HG02571 (cell line): ENCODE measurements at regions not wholly inside any gene's neighbourhood (a gene's known extent, or its start where the extent isn't known, plus 50 kb on each side); places are given as distances from the start of the nearest gene placed in this dataset.

Source experiments
- ATAC-seq: cut with Tn5 transposase; IDR thresholded peaks from one replicate; pipeline ENCODE4 v1.9.1; 2021; ENCODE audit warnings: mild to moderate bottlenecking, moderate library complexity; ENCODE audit not compliant: unreplicated experiment

DNA sequence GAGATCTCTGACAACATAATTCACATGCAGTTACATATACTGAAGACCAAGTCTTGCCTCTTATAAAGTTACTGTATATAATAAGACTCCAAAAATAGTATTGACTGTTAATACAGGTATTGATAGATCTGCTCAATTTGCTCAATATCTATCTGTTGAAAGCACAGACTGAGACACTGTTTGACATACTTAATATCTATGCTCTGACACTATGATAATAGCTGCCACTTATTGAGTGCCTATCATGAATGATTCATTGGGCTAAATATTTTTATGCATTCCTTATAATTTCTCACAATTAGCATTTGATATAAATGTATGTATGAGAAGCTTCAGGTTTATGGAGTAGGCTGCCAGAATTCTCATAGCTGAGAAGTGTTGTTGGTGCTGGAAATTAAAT lies 1600.9 kb upstream of the IGFBP7 start:
- ATAC-seq: no peak

DNA sequence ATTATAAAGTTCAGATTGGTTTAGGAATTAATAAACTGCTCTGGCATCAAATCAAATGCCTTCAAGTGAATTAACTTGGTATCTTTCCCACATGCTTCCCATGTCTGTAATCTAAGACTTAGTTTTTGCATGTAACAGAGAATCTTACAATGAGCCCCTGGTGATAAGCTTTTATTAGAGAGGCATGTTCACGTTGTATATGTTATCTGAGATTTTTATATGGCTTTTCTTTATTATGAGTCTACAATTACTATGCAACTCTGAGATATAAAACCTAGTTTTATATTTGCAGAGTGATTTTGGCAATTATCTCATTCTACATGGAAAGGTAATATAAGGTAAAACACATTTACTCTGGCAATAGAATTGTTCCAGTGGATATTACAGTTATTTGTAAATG lies 1578.4 kb upstream of the IGFBP7 start:
- ATAC-seq: no peak

DNA sequence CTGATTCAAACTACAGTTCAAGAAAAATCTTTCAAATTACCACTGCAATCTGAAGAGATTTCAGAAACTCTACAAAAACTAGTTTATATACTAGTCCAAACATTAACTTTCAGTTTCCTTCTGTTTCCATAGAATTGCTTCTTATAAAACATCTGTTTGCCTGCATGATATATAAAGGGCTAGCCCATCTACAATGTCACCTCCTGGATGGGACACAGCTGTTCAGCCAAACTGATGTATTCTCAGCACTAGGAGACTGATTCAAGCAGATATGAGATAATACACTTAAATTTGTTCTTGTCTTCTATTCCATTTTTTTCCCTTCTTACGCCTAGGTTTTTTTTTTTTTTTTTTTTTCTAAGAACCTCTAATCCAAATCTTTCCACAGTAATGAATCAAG lies 1569.7 kb upstream of the IGFBP7 start:
- no peak for ATAC-seq

DNA sequence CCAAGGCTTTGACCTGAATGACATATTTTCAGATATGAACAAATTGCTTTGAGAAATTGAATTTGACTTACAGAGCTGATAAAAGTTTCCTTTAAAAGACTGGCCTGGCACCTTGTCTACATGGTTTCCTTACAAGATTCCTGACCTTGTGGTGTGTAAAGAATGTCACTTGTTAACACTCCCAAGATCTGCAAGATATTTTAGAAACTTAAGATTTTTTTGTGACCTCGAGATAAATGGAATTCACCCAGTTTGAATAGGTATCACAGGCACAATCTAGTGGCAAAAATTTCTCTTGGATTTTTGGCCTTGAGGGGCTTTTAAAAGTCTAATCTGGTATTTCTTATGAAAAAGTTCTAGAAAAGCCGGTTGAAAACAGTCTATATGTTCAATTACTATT lies 1568.9 kb upstream of the IGFBP7 start:
- ATAC-seq: no peak

DNA sequence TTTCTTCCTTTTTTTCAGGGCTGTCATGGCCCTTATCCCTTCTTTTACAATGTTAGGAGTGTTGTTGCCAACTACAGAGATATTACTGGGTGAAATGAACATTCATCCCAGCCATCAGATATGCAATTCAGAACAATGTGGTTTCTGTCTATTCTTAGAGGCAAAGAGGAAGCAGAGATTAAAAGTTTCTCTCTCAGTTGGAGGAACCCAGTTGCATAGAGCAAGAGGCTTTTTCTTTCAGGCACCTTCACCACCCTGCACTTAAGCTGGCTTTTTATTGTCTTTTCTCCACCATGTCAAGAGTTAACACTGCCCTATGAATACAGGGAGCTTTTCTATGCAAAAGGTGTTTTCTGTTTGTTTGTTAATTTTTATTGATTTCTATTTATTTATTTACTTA lies 1559.6 kb upstream of the IGFBP7 start:
- no peak for ATAC-seq

DNA sequence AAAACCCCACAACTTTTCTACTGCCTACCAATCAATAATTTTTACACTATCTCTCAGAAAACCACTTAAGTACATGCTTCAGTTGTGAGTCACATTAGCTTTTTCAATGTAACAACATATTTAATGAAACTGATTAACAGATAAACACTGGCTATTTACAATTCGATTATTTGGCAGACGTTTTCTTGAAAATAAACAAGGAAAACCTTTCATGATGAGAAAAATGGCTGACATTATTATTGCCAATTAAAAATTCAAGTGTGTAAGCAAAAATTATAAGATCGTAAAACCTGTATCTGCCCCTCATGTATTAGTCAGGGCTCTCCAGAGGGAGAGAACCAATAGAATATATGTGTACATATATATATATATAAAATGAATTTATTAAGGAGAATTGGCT lies 1555.5 kb upstream of the IGFBP7 start:
- ATAC-seq: no peak

DNA sequence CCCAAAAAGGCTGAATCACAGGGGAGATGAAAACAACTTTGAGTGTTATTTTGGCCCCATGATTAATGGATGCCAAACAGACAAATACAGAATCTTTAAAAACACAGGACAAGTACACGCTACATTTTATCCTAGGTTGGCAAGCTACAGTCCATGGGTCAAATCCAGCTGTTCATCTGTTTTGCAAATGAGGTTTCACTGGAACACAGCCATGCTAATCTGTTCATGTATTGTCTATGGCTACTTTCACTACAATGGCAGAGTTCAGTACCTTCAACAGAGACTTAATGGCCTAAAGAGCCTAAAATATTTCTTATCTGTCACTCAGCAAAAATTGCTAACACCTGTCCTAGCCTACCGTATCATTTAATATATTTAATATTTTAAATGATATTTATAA lies 1548.5 kb upstream of the IGFBP7 start:
- no peak for ATAC-seq

DNA sequence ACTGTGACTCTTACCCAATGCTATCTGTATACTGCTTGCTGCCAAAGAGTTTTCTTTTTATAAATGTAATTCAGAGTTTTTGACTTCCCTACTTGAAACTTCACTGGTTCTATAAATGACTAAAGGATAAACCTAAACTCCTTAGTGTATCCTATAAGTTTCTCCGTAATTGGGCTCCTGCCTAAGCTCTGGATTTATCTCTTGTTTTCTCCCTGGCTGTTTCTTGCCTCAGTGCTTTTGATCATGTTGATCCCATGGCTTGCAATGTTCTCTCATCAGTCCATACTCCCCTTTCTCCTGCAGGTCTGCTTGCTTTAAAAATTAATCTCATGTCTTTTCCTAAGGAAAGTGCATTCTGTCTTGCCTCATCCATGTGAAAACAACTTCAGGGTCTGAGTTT lies 1543.1 kb upstream of the IGFBP7 start:
- no peak for ATAC-seq

DNA sequence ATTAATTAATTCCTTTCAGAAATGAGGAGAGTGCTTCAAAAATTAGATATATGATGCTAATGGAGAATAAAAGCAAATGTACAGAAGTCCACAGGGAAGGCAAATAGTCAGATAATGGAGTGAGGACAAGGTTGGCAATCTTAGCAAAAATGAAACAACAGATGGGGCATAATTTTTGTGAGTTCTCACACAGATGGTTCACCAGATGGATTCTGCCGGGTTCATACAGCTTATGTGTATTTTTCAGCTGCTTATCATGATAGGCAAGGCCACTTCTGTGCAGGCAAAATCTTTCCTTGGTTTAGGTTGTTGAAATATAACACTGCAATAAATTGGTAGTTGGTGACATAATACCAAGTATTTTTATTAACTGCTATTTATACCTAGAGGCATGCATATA lies 1539.0 kb upstream of the IGFBP7 start:
- ATAC-seq: no peak

DNA sequence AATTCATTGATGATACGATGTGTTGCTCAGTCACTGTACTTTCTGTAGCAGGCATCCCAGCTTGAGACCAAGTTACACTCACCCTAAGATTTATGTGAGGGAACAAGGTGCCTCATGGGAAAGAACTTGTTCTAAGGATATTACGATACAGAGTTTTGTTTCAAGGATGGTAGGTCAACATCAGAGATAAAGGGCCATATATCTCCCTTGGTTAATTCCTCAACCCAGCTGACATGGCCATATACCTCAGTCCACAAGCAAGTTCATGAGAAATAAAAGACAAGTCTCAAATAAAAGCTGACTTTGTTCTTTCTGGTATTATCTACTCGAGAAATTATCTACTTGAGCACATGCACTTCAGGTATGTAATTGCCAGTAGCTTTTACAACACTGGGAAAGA lies 1535.9 kb upstream of the IGFBP7 start:
- ATAC-seq: no peak

DNA sequence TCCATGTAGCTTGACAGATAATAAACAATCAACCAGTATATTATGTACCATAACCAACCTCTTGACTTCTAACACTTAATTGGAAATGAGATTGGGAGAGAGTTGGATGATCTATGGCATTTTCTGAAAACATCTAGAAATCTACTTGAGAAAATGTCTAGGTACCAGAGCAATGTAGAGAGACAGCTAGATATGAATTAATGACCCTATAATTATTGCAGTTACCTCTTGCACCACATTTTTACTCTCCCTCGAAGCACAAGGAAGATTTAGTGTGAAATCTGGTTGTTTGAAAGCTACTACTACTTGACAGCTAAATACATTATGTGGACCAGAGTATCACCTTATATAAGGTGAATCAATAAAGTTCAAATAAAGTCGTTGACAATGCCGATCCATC lies 1534.4 kb upstream of the IGFBP7 start:
- ATAC-seq: no peak

DNA sequence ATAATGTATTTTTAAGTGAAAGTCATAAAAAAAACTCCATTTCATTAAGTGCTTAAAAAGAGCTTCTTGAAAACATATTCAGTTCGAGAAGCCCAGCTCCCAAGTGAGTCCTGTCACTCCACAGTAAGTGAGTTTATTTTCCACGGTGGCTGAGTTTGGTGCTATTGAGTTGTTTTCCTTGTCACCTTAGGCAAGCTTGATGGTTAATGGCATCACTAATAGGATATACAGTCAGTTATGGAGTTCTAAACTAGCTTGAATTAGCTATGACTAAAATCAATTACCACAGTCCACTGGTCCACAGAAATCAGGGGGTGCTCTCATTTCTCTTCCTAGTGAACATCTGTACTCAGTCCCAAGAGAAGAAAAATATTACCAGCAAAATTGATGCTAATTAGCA lies 1526.2 kb upstream of the IGFBP7 start:
- ATAC-seq: no peak

DNA sequence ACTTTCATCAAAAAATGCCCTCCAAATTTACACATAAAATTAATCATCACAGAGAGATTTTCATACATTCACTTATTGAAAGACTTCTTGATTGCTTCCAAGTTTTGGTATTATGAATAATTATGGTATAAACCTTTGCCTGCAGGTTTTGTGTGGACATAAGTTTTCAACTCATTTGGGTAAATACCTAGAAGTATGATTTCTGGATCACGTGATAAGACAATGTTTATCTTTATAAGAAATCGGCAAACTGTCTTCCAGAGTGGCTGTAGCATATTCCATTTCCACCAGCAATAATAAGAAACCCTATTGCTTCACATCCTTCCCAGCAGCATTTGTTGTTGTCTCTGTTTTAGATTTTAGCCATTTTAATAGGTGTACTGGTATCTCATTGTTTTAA lies 1507.0 kb upstream of the IGFBP7 start:
- no peak for ATAC-seq

DNA sequence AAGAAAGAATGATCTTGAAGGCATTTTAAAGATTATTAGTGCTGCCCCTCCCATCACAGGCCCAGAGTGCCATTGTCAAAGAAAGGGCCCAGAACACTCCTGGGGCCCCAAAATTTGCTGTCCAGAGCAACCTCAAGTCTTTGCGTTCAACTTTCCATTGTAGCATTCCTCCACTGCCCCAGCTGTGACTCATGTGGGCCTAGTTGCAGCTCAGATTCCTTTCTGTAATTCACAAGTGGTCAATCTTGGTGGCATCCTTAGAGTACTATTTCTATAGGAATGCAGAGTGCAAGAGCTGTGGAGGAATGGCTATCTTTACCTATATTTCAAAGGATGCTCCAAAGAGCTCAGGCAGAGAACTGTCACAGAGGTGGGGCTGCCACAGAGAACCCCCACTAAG lies 1500.8 kb upstream of the IGFBP7 start:
- no peak for ATAC-seq

DNA sequence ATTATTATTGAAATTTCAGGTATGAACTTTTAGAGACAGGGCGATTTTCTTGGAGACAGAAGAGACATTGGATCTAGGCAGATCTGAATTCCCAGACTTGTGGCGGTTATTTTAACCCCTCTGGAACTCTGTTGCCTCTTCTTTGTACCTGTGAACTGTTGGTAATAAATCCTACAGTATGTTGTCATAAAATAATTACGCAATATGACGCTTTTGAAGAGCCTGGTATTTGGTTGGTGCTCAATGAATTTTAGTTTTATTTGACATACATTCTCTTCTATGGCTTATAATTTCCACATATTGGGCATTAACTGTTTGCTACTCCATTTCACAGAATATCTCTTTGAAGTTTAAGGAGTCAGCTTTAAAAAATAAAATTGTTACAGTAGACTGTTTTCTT lies 1496.1 kb upstream of the IGFBP7 start:
- ATAC-seq: no peak

DNA sequence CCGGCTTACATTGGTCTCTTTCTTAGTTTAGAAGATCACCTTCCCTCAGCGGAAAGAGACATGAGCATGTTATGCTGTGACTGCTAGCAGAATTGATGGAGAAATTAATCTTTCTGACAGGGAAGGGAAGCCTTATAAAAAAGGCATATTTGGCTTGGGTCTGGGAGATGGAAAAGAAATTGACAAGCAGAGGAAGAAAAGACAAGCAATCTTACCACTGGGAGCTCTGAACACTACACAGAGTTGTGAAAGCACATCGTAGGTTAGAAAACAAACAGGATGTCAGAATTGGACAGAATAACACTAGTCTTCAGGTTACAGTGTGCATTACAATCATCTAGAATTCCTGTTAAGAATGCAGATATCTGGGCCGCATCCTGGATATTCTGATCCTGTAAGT lies 1493.8 kb upstream of the IGFBP7 start:
- no peak for ATAC-seq

DNA sequence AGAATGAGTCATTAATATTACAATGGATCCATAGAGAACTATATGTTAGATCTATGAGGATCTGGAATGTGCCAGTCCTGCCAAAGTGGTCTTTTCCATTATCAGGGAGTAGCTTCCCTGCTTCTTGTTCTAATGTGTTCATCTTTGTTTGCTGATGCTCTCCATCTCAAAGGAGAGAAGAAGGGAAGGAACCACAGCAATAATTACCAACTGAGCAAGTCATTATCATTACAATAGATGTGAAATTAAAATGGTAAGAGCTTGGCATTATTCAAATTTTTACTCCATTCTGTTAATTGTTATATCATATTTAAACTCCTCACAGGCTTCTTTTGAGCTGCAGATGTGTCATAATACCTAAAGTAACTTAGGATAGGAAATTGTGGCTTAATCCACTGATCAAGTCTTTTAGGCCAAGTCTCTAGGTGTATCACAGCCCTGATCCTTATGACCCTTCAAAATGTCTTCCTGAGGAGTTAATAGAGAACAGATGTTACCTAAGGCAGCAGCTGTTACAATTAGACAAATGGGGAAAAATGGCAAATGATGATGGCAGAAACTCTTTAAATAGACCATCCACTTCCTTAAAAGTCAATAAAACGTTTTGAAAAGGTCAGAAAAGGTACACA lies 1492.7 kb upstream of the IGFBP7 start:
- no peak for ATAC-seq

DNA sequence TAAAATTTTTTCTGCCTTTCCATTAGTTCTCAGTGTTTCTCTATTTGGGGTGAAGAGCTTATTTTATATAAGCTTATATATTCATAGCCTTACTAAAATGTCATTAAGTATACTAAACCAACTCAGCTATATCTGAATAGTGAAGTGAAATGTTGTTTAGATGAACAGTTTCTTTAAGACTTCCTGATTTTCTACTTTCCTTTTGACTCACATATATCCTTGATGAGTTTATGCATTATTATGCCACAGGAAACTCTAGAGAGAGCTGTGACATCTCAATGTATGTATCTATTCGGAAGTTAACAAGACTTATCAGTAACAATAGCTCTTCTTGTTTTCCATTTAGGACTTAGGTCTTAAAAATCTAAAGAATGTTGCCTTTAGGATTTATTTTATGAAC lies 1491.8 kb upstream of the IGFBP7 start:
- no peak for ATAC-seq

DNA sequence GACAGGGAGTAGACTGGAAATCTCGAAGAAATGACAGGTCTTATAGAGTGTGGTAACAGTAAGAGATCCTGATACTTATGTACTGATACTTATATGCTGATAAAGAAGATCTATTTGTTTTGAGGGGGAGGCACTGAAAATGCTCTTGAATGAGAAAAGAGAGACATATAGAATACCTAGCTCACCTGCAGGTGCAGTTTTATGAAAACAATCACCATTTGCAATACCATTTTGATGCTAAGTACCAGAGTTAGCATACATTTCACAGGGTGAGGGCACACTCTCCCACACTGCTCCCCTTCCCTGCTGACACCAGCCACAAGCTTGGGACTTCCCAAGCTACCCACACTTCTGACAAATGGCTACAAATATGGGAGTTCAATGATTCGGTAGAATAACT lies 1490.1 kb upstream of the IGFBP7 start:
- ATAC-seq: no peak

DNA sequence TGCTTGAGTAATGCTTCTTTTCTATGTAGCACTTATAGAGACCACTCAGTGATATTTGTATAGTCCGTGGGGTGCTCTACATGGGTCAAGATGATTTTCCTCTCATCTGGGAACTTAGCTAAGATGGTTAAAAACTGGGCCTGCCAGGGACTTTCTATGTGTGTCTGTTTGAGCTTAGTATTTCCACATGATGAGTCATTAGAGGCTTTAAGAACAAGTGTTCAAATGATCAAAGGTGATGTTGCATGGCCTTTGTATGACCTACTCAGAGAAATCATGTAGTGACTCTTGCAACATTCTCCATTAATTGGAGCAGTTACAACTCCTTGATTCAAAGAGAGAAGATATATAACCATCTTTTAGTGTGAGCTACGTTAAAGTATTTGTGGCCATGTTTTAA lies 1480.5 kb upstream of the IGFBP7 start:
- ATAC-seq: no peak

DNA sequence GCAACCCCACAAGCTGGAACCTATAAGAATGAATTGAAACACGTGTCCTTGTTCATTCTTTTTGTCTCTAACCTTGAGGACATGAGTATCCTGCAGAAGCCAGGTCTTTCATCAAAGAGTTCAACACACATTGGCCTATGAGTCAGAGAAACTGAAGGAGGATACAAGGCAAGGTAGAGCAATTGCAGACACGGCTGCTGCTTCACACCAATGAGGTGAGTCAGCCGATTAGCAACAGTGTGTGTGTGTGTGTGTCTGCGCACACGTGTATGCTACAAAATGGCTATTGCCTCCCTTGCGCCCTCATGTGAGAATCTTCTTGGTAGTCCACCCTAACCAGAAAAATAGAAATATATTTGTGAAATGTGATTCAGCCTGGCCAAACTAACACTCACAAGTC lies 1477.7 kb upstream of the IGFBP7 start:
- ATAC-seq: no peak

DNA sequence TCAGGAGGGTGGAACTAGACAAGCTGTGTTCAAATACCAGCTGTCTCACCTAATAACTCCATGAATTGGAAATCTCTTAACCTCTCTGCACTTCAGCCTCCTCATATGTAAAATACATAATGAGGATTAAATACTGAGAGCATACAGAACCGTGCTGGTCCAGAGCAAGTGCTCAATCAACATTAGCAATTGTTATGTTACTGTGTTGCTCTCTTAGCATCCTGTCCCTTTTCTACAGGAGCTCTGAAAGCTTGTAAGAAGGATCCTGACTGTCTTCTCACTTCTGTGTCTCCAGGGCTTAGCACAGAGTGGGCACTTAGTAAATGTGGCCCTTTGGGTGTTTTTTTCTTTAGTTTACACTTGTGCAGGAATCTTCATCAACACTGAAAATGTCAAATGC lies 1456.1 kb upstream of the IGFBP7 start:
- ATAC-seq: no peak

DNA sequence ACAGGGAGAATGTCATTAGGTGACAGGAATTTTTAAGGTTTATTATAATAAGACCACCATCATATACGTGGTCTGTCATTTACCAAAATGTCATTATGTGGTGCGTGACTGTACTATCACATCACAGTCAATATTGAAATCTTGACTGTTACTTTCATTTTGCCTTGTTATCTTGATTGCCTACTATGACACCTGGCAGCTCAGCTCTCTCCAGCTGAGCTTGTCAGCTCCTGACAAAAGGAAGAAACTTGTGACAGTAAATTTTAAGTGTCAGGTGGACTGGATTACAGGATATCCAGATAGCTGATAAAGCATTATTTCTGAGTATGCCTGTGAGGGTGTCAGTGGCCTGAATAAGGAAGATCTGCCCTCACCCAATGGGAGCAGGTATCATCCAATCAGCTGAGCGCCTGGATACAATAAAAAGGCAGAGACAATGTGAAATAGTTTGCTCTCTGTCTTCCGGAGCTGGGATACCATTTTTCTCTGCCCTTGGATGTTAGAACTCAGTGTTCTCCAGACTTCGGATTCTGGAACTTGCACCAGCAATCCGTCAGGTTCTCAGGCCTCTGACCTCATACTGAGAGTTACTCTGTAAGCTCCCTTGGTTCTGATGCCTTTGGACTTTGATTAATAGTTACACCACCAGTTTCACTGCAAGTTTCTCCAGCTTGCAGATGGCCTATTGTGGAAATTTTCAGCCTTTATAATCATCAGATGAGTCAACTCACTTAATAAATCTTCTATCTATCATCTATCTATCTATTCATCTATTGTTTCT lies 1454.7 kb upstream of the IGFBP7 start:
- no peak for ATAC-seq
